DOHH2 (cell line): ENCODE measurements at regions not wholly inside any gene's neighbourhood (a gene's known extent, or its start where the extent isn't known, plus 50 kb on each side); places are given as distances from the start of the nearest gene placed in this dataset.

ENCODE experiments used
- CTCF ChIP-seq: fragments of 200-600 bp; sonication (generic); IDR thresholded peaks from one replicate; pipeline ENCODE4 v1.5.1; 2014; ENCODE audit warnings: antibody characterized with exemption, mild to moderate bottlenecking, low read depth, low read length; ENCODE audit not compliant: poor library complexity, severe bottlenecking
- EZH2phosphoT487 ChIP-seq: fragments of 200-600 bp; sonication (generic); IDR thresholded peaks from 2 replicates; pipeline ENCODE4 v1.6.1; 2017; ENCODE audit warnings: borderline replicate concordance, mild to moderate bottlenecking, antibody characterized with exemption, low read length, moderate library complexity, mixed read lengths

- TF ChIP-seq CTCF (no peak), EZH2phosphoT487 (no peak)
These were observed 284.7 kb upstream of the HDAC4 start for GRCh38 chr2:239685556-239685955.
